HG03575 (cell line): ENCODE measurements at regions not wholly inside any gene's neighbourhood (a gene's known extent, or its start where the extent isn't known, plus 50 kb on each side); places are given as distances from the start of the nearest gene placed in this dataset.
"Not testable (repeated sequence)": the region's sequence is repeated elsewhere in the genome, so short reads cannot be mapped to it uniquely, and the experiment has no call there.

Experiments
- ATAC-seq: cut with Tn5 transposase; IDR thresholded peaks from one replicate; pipeline ENCODE4 v1.9.1; 2021; ENCODE audit not compliant: unreplicated experiment, insufficient number of reproducible peaks, low FRiP score; ENCODE audit errors: extremely low read depth

- no peak for ATAC-seq
These were observed 93.7 kb upstream of the CAV2 start for GRCh38 chr7:116405810-116406209.

GRCh38 chr7:116407165-116407564 is 92.4 kb upstream of the CAV2 start:
- ATAC-seq, result no peak

- no peak for ATAC-seq
These were observed 91.4 kb upstream of the CAV2 start for GRCh38 chr7:116408166-116408565.

GRCh38 chr7:116408831-116409453 is 90.6 kb upstream of the CAV2 start:
- not testable (repeated sequence) for ATAC-seq

DNA sequence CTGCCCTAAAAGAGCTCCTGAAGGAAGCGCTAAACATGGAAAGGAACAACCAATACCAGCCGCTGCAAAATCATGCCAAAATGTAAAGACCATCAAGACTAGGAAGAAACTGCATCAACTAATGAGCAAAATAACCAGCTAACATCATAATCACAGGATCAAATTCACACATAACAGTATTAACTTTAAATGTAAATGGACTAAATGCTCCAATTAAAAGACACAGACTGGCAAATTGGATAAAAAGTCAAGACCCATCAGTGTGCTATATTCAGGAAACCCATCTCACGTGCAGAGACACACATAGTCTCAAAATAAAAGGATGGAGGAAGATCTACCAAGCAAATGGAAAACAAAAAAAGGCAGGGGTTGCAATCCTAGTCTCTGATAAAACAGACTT is 88.8 kb upstream of the CAV2 start:
- not testable (repeated sequence) for ATAC-seq

- no peak for ATAC-seq
These were observed 81.8 kb upstream of the CAV2 start for GRCh38 chr7:116417593-116418345.

DNA sequence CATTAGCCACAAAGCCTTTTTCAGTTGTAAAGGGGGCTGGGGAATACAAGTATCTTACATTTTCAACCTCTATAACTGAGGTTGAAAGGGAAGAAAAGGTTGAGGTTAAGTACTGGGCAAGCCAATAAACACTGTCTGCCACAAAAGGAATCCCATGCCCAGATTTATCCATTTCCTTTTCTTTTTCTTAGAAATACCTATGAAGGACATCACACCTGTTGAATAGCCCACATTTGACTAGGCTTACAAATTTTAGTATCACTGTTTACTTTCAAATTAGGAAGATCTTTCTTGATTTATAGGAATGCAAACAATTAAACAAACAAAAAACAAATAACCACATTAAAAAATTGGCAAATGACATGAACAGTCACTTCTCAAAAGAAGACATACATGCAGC is 81.0 kb upstream of the CAV2 start:
- ATAC-seq, result no peak

DNA sequence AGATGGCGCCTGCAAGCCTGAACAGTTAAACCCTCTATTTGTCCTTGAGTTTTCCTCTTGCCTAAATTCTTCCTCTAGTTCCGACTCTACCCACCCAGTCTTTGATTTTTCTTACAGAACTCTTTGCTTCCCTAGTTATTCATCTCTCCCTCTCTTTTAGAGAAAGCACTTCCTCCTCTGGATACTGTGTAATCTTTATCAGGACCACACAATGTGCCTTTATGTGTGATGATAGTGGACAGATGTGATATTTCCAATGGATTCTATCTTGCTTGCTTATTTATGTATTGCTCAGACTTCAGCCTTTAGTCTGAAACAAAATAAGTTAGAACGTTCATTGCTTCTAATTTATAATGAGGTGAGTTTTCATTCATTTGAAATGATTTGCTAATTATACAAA is 79.5 kb upstream of the CAV2 start:
- ATAC-seq, result no peak

GRCh38 chr7:116421298-116421697 is 78.2 kb upstream of the CAV2 start:
- ATAC-seq, result no peak

- no peak for ATAC-seq
These were observed 76.9 kb upstream of the CAV2 start for GRCh38 chr7:116422683-116423082.

DNA sequence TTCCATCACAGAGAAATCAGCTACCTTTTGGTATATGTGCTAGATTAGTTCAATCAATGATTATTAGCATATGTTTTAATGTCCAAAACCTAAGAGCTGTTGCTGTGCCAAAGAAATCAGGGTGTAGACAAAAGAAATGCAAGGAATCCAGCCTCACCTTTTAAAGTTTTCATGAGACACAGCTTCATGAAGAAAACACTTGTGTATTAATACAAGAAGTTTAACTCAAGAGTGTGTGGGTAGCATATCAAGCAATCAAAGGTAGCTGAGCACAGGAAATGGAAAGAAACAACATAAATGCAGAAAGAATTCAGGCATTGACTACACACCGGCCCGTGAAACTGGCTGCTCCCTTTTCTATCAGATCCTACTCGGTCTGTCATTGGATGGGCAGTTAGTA is 76.0 kb upstream of the CAV2 start:
- ATAC-seq, result no peak

DNA sequence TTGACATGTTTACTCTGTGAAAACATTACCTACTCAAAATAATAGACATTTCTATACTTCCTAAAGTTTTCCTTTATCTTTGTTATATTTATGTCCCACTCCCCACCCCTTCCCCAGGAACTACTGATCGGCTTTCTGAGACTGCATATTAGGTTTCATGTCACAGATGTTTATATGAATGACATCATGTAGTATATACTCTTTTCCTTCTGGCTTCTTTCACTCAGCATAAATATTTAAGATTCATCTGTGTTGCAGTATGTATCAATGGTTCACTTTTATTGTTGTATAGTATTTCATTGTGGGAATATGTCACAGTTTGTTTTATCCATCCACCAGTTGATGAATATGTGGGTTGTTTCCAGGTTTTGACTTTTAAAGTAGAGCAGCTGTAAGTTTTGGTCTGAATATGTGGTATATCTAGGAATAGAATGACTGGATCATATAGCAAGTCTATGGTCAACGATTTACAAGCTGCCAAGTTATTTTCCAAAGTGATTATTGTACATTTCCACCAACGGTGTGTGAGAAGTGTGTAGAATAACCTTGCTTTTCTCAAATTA is 73.8 kb upstream of the CAV2 start:
- ATAC-seq, result no peak

DNA sequence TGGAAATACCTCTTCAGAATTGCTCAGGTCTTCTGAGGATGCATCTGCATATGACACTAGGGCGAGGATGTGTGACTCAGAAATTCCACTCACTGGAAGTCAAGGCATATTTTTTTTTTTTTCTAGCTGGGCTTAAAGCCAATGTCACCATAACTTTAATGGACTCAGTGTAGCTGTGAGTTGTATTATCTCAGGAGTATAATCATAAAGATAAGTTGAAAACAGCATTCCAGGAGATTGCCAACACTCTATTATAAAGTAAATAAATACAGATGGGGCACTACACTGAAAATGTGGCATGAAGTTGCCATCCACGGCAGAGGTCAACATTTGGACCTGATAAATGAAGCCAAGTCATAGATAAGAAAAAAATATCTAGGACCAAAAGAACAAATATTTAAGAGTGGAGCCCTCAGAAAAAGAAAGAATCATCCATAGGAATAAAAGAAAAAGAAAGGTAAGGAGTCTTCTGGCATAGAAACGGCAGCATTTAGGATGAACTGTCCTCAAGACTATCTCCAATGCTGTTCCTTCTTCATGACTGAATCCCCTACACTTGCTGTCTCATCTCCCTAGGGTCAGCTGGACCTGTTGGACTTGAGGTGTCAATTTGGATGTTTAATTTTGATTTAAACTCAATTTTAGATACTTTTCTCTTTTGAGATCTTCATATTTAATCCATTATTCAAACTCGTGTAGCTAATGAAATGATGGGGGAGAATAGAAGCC is 72.9 kb upstream of the CAV2 start:
- no peak for ATAC-seq

GRCh38 chr7:116429986-116430619 is 69.4 kb upstream of the CAV2 start:
- ATAC-seq, result no peak

DNA sequence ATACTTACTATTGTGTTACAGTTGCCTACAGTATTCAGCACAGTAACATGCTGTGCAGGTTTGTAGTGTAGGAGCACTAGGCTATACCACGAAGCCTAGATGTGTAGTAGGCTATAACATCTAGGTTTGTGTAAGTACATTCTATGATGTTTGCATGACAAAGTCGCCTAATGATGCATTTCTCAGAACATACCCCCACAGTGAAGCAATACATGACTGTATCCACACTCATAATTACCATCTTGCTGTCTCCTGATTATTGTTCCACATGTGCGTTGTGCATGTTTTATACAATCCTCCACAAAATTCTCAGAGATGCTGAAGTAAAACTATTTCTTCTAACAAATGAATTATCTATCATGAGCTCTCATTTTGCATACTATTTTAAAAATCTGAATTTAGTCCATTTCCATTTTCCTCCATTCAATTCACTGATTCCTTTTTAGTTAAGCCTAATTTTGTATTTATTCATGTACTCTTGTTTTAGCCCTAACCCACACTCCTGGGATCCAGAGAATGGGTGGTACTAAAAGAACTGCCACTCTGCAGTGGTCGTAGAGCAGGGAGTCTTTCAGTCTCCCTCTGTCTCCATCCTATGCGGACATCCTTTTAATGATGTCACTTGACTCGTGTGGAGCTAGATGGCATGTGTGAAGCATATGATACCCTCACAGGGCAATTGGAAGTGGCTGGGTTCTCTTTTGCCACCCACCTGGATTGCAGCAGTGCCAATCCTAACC is 67.6 kb upstream of the CAV2 start:
- no peak for ATAC-seq

DNA sequence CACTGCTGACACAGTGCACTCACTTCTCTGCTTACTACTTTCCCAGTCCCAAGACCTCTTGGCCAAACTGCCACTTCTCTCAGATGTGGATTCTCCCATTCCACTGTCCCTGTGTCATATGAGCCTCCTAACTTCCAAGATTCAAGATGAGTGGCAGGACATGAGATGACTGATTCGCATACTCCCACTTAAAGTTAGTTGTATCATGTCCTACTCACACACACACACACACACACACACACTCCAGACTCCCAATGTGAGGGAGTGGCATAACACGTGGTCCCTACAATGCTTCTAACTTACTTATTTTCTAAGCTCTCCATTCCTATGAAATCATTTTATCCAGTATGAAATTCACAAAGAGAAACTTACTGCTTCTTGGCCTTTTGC is 67.0 kb upstream of the CAV2 start:
- no peak for ATAC-seq

- no peak for ATAC-seq
These were observed 66.3 kb upstream of the CAV2 start for GRCh38 chr7:116433246-116433645.

DNA sequence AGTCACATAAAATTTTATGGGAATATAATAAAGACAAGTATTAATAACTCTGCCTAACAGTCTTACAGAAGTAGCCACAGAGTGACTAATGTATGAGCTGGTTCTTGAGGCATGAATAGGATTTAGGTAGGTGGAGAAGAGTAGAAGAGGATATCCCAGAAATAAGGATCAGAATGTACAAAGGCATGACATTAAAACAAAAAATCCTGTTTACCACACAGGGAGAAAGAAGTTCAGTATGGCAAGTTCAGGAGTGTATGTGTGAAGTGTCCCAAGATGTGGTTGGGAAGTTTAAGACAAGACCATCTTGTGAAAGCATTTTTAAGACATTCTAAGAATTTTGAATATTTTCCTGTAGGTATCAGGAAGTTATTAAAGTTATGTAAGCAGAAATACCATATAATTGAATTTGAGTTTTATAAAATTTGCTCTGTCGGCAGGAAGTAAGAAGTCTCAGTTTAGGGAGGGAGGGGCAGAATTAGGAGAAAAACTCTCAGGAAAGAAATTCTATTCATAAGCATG is 64.7 kb upstream of the CAV2 start:
- ATAC-seq, result no peak
